Retina (tissue), 1 donor: ENCODE measurements at regions not wholly inside any gene's neighbourhood (a gene's known extent, or its start where the extent isn't known, plus 50 kb on each side); places are given as distances from the start of the nearest gene placed in this dataset.

Experiments
- DNase-seq: peaks from one replicate; pipeline ENCODE4 v3.0.0-alpha.2; 2016

- DNase-seq: no peak
These were observed 181.6 kb downstream of the SHANK2 start for GRCh38 chr11:71070490-71071453.

- DNase-seq: no peak
These were observed 183.4 kb downstream of the SHANK2 start for GRCh38 chr11:71068963-71069362.

DNA sequence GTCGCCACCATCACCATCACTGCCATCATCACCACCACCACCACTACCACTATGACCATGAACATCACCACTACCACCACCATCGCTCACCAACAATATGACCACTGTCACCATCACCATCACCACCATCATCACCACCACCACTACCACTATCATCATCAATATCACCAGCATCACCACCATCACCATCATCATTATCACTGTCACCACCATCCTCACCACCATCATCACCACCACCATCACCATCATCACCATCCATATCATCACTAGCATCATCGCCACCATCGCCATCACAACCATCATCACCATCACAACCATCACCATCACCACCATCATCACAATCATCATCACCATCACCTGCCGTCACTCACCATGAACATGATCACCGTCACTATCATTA is 184.6 kb downstream of the SHANK2 start:
- DNase-seq: no peak

DNA sequence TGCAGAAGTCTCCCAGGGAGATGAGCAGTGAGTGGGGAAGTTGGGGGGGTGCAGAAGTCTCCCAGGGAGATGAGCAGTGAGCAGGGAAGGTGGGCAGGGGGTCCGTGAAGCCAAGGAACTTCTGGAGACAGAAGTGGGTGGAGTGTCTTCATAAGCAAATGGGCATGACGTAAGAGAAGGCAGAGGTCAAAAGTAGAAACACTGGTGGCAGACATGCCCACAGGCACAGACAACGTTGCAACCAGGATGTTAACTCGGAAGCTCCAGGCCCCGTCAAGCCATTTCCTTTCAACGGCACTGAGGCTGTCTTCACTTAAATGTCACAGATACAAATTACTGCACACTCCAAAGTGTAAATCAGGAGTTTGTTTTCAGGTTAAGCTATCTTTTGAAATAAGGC is 186.1 kb downstream of the SHANK2 start:
- DNase-seq: no peak

DNA sequence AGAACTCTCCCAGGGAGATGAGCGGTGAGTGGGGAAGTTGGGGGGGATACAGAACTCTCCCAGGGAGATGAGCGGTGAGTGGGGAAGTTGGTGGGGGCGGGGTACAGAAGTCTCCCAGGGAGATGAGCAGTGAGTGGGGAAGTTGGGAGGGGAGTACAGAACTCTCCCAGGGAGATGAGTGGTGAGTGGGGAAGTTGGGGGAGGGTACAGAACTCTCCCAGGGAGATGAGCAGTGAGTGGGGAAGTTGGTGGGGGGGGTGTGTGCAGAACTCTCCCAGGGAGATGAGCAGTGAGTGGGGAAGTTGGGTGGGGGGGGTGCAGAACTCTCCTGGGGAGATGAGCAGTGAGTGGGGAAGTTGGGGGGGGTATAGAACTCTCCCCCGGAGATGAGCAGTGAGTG is 186.5 kb downstream of the SHANK2 start:
- DNase-seq: no peak

- DNase-seq: no peak
These were observed 187.5 kb downstream of the SHANK2 start for GRCh38 chr11:71064702-71065515.

- no peak for DNase-seq
These were observed 188.2 kb downstream of the SHANK2 start for GRCh38 chr11:71064183-71064582.

GRCh38 chr11:71063129-71063528 is 189.2 kb downstream of the SHANK2 start:
- DNase-seq: no peak

- DNase-seq: no peak
These were observed 190.2 kb downstream of the SHANK2 start for GRCh38 chr11:71062199-71062598.

GRCh38 chr11:71060391-71060791 is 192.0 kb downstream of the SHANK2 start:
- no peak for DNase-seq

GRCh38 chr11:71059662-71060061 is 192.7 kb downstream of the SHANK2 start:
- no peak for DNase-seq

- DNase-seq: no peak
These were observed 196.5 kb downstream of the SHANK2 start for GRCh38 chr11:71055925-71056324.
